Spleen (tissue), 7 donors: ENCODE measurements at regions not wholly inside any gene's neighbourhood (a gene's known extent, or its start where the extent isn't known, plus 50 kb on each side); places are given as distances from the start of the nearest gene placed in this dataset.

Experiments
- CTCF ChIP-seq, 11 experiments: fragments of 200-600 bp in 7 of 11; fragments of 450-650 bp in 4 of 11; sonication (generic) in 4 of 11; IDR thresholded peaks in 8 of 11; conservative IDR thresholded peaks in 3 of 11; 1 replicate in 7 of 11; 2 replicates in 4 of 11; pipeline versions ENCODE4 v1.4.0 to v1.8.0; 2016 to 2021; ENCODE audit warnings: antibody characterized with exemption in 11 of 11, inconsistent platforms in 4 of 11, mild to moderate bottlenecking in 1 of 11
- POLR2A ChIP-seq, 3 donors: fragments of 450-650 bp; IDR thresholded peaks; one replicate each; pipeline ENCODE4 v1.5.1; 2017; ENCODE audit warnings: antibody characterized with exemption in 3 of 3, mild to moderate bottlenecking in 1 of 3
- POLR2AphosphoS5 ChIP-seq, 3 donors: sonication (generic); formaldehyde crosslinking; IDR thresholded peaks; one replicate each; pipeline ENCODE4 v1.5.1; 2017; ENCODE audit warnings: antibody characterized with exemption in 3 of 3
- donor health status: DM: no; HTN: no; CAD: no; lungs with moderate emphysema.
- donor health status: DM: no; HTN: no; CAD: no.
- donor health status: DM: no; HTN: no; CAD: no.

- no peak for TF ChIP-seq CTCF (IDR thresholded peaks at IDR 0.05 in 8 of 11, conservative IDR thresholded peaks at IDR 0.05 in 3 of 11)
- no peak for TF ChIP-seq POLR2AphosphoS5 (IDR thresholded peaks at IDR 0.05)
- TF ChIP-seq POLR2A (IDR thresholded peaks at IDR 0.05), result no peak
These were observed 77.8 kb upstream of the MYL2 start for GRCh38 chr12:110998165-110998564.
